Vagina (tissue), 2 donors: ENCODE measurements at regions not wholly inside any gene's neighbourhood (a gene's known extent, or its start where the extent isn't known, plus 50 kb on each side); places are given as distances from the start of the nearest gene placed in this dataset.

Source experiments
- POLR2A ChIP-seq, 2 donors: fragments of 450-650 bp; IDR thresholded peaks; one replicate each; pipeline ENCODE4 v1.6.1; 2017; ENCODE audit warnings: antibody characterized with exemption in 2 of 2, mild to moderate bottlenecking in 2 of 2, moderate library complexity in 2 of 2
- POLR2AphosphoS5 ChIP-seq, 2 donors: sonication (generic); formaldehyde crosslinking; IDR thresholded peaks; one replicate each; pipeline ENCODE4 v1.9.0; 2017; ENCODE audit warnings: antibody characterized with exemption in 2 of 2, mild to moderate bottlenecking in 2 of 2, low read depth in 1 of 2; ENCODE audit not compliant: insufficient read depth in 1 of 2
- TF ChIP-seq, protein P1 (sequence below), 3 experiments: fragments of 450-650 bp in 2 of 3; fragments of 200-600 bp in 1 of 3; sonication (generic) in 1 of 3; IDR thresholded peaks; one replicate each; pipeline ENCODE4 v1.5.1; 2017 to 2019; ENCODE audit warnings: antibody characterized with exemption in 3 of 3, mild to moderate bottlenecking in 2 of 3, moderate library complexity in 2 of 3

DNA sequence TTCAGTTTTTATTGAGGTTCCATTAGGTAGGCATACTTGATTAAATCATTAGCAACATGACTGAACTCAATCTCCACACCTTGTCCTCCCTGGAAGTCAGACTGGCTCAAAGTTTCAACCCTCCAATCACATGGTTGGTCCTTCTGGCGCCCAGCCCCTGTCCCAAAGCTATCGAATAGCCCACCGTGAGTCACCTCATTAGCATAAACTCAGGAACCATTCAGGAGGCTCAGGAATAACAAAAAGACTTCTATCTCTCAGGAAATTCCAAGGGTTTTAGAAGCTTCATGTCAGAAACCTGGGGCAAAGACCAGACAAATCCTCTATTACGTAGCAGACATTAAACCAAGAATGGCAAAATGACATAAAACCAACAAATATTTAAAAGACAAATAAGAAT lies 78.6 kb downstream of the RGS2 start:
- TF ChIP-seq, protein P1, sequence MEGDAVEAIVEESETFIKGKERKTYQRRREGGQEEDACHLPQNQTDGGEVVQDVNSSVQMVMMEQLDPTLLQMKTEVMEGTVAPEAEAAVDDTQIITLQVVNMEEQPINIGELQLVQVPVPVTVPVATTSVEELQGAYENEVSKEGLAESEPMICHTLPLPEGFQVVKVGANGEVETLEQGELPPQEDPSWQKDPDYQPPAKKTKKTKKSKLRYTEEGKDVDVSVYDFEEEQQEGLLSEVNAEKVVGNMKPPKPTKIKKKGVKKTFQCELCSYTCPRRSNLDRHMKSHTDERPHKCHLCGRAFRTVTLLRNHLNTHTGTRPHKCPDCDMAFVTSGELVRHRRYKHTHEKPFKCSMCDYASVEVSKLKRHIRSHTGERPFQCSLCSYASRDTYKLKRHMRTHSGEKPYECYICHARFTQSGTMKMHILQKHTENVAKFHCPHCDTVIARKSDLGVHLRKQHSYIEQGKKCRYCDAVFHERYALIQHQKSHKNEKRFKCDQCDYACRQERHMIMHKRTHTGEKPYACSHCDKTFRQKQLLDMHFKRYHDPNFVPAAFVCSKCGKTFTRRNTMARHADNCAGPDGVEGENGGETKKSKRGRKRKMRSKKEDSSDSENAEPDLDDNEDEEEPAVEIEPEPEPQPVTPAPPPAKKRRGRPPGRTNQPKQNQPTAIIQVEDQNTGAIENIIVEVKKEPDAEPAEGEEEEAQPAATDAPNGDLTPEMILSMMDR (IDR thresholded peaks at IDR 0.05), result no peak
- TF ChIP-seq POLR2AphosphoS5 (IDR thresholded peaks at IDR 0.05; ENCODE audit: insufficient read depth in 1 of 2, low read depth in 1 of 2) (no peak), POLR2A (IDR thresholded peaks at IDR 0.05) (no peak)
